HepG2 (cell line): ENCODE measurements at regions not wholly inside any gene's neighbourhood (a gene's known extent, or its start where the extent isn't known, plus 50 kb on each side); places are given as distances from the start of the nearest gene placed in this dataset.

Experiments
- CC2D1A ChIP-seq: sonication (generic); formaldehyde crosslinking; IDR thresholded peaks from 2 replicates; pipeline ENCODE4 v1.8.1; 2023; ENCODE audit warnings: mild to moderate bottlenecking, missing genetic modification reagents
- ISL2 ChIP-seq: sonication (generic); formaldehyde crosslinking; IDR thresholded peaks from 2 replicates; pipeline ENCODE4 v1.5.0; 2020; ENCODE audit warnings: missing genetic modification reagents
- SMARCC2 ChIP-seq: fragments of 450-650 bp; IDR thresholded peaks from 2 replicates; pipeline ENCODE4 v1.6.1; 2017; ENCODE audit warnings: antibody characterized with exemption, mild to moderate bottlenecking
- ZNF337 ChIP-seq: sonication (generic); formaldehyde crosslinking; IDR thresholded peaks from 2 replicates; pipeline ENCODE4 v1.5.1; 2020; ENCODE audit warnings: missing genetic modification reagents, low read depth, mild to moderate bottlenecking, borderline replicate concordance
- ZNF713 ChIP-seq: sonication (generic); formaldehyde crosslinking; IDR thresholded peaks from 2 replicates; pipeline ENCODE4 v1.4.0; 2020; ENCODE audit warnings: mild to moderate bottlenecking, missing genetic modification reagents
- ZNF788 ChIP-seq: sonication (generic); formaldehyde crosslinking; IDR thresholded peaks from 2 replicates; pipeline ENCODE4 v1.5.0; 2020; ENCODE audit warnings: mild to moderate bottlenecking, missing genetic modification reagents, borderline replicate concordance
- ZSCAN9 ChIP-seq: IDR thresholded peaks from 2 replicates; pipeline ENCODE4 v1.6.1; 2016; ENCODE audit warnings: borderline replicate concordance
- TF ChIP-seq, protein P1 (sequence below): sonication (generic); formaldehyde crosslinking; conservative IDR thresholded peaks from 2 replicates; pipeline ENCODE4 v1.4.0; 2020; ENCODE audit warnings: mild to moderate bottlenecking, missing genetic modification reagents, moderate library complexity
- TF ChIP-seq, protein P2 (sequence below): sonication (generic); formaldehyde crosslinking; IDR thresholded peaks from 2 replicates; pipeline ENCODE4 v1.4.0; 2020; ENCODE audit warnings: missing genetic modification reagents
- TF ChIP-seq, protein P3 (sequence below): sonication (generic); formaldehyde crosslinking; IDR thresholded peaks from 2 replicates; pipeline ENCODE4 v1.4.0; 2020; ENCODE audit warnings: missing genetic modification reagents, mild to moderate bottlenecking, borderline replicate concordance
- TF ChIP-seq, protein P4 (sequence below): sonication (generic); formaldehyde crosslinking; IDR thresholded peaks from 2 replicates; pipeline ENCODE4 v1.8.0; 2022; ENCODE audit warnings: mild to moderate bottlenecking, missing genetic modification reagents
- TF ChIP-seq, protein P5 (sequence below): sonication (generic); formaldehyde crosslinking; IDR thresholded peaks from 2 replicates; pipeline ENCODE4 v1.8.1; 2023; ENCODE audit warnings: mild to moderate bottlenecking, missing genetic modification reagents

DNA sequence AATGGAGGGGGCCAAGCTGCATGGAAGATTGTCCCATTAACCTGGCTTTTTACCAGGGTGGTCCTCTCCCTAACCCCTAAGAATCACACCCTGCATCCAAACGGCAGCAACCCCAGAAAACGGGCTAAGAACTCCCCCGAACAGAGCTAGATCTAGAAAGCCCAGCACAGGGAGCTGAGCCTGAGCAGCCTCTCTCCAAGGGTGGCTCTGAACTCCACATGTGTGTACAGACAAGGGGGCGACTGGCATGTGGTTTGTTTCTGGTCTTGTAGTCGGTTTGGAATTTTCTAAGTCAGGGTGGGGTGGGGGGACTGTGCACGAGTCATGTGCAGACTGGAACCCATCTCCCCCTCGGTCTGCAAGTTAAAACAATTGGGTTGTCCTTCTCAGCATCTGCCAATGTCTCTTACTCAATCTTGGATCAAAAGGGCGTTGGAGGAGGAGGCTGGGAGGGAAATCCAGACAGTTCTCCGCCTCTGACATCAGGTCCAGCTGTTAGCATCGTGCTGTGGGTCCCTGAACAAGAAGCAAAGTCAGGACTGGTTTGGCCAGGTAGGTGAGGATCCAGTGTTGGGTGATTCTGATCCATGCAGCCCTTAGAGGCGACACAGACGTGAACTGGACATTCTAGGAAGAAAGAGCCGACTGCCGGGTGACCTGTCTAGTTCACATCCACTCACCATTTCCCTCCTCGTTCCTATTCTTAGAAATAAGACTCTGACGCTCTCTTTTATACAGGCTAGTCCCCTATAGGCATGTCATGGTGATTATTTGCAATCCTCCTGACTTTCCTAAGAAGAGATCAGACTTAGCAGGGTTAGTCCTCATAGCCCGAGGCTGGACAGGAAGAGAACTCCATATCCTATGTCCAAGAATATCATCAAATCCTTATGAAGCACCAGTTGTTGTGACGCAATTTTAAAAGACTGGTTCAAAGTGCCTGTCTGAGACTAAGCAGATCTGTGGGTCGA, 381.8 kb downstream of the SOX9 start (continued):
- TF ChIP-seq, protein P1, sequence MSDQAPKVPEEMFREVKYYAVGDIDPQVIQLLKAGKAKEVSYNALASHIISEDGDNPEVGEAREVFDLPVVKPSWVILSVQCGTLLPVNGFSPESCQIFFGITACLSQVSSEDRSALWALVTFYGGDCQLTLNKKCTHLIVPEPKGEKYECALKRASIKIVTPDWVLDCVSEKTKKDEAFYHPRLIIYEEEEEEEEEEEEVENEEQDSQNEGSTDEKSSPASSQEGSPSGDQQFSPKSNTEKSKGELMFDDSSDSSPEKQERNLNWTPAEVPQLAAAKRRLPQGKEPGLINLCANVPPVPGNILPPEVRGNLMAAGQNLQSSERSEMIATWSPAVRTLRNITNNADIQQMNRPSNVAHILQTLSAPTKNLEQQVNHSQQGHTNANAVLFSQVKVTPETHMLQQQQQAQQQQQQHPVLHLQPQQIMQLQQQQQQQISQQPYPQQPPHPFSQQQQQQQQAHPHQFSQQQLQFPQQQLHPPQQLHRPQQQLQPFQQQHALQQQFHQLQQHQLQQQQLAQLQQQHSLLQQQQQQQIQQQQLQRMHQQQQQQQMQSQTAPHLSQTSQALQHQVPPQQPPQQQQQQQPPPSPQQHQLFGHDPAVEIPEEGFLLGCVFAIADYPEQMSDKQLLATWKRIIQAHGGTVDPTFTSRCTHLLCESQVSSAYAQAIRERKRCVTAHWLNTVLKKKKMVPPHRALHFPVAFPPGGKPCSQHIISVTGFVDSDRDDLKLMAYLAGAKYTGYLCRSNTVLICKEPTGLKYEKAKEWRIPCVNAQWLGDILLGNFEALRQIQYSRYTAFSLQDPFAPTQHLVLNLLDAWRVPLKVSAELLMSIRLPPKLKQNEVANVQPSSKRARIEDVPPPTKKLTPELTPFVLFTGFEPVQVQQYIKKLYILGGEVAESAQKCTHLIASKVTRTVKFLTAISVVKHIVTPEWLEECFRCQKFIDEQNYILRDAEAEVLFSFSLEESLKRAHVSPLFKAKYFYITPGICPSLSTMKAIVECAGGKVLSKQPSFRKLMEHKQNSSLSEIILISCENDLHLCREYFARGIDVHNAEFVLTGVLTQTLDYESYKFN (CRISPR knock-in tag), result peak; percentile 60
- TF ChIP-seq, protein P2, sequence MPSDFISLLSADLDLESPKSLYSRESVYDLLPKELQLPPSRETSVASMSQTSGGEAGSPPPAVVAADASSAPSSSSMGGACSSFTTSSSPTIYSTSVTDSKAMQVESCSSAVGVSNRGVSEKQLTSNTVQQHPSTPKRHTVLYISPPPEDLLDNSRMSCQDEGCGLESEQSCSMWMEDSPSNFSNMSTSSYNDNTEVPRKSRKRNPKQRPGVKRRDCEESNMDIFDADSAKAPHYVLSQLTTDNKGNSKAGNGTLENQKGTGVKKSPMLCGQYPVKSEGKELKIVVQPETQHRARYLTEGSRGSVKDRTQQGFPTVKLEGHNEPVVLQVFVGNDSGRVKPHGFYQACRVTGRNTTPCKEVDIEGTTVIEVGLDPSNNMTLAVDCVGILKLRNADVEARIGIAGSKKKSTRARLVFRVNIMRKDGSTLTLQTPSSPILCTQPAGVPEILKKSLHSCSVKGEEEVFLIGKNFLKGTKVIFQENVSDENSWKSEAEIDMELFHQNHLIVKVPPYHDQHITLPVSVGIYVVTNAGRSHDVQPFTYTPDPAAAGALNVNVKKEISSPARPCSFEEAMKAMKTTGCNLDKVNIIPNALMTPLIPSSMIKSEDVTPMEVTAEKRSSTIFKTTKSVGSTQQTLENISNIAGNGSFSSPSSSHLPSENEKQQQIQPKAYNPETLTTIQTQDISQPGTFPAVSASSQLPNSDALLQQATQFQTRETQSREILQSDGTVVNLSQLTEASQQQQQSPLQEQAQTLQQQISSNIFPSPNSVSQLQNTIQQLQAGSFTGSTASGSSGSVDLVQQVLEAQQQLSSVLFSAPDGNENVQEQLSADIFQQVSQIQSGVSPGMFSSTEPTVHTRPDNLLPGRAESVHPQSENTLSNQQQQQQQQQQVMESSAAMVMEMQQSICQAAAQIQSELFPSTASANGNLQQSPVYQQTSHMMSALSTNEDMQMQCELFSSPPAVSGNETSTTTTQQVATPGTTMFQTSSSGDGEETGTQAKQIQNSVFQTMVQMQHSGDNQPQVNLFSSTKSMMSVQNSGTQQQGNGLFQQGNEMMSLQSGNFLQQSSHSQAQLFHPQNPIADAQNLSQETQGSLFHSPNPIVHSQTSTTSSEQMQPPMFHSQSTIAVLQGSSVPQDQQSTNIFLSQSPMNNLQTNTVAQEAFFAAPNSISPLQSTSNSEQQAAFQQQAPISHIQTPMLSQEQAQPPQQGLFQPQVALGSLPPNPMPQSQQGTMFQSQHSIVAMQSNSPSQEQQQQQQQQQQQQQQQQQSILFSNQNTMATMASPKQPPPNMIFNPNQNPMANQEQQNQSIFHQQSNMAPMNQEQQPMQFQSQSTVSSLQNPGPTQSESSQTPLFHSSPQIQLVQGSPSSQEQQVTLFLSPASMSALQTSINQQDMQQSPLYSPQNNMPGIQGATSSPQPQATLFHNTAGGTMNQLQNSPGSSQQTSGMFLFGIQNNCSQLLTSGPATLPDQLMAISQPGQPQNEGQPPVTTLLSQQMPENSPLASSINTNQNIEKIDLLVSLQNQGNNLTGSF, result 0 out of 2 replicates have a peak, but pooled peaks have one; percentile 73
- TF ChIP-seq ISL2 (CRISPR knock-in tag) (peak; percentile 80; the same call in 1 of the 2 replicates), ZNF337 (CRISPR knock-in tag) (no peak), ZNF713 (0 out of 2 replicates have a peak, but pooled peaks have one; percentile 67), CC2D1A (CRISPR knock-in tag) (no peak), ZSCAN9 (CRISPR knock-in tag) (no peak), SMARCC2 (no peak), ZNF788 (CRISPR knock-in tag) (no peak; the same call in 1 of the 2 replicates)
- TF ChIP-seq, protein P3, sequence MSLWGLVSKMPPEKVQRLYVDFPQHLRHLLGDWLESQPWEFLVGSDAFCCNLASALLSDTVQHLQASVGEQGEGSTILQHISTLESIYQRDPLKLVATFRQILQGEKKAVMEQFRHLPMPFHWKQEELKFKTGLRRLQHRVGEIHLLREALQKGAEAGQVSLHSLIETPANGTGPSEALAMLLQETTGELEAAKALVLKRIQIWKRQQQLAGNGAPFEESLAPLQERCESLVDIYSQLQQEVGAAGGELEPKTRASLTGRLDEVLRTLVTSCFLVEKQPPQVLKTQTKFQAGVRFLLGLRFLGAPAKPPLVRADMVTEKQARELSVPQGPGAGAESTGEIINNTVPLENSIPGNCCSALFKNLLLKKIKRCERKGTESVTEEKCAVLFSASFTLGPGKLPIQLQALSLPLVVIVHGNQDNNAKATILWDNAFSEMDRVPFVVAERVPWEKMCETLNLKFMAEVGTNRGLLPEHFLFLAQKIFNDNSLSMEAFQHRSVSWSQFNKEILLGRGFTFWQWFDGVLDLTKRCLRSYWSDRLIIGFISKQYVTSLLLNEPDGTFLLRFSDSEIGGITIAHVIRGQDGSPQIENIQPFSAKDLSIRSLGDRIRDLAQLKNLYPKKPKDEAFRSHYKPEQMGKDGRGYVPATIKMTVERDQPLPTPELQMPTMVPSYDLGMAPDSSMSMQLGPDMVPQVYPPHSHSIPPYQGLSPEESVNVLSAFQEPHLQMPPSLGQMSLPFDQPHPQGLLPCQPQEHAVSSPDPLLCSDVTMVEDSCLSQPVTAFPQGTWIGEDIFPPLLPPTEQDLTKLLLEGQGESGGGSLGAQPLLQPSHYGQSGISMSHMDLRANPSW (CRISPR knock-in tag), result peak; percentile 87; the same call in 1 of the 2 replicates
- TF ChIP-seq, protein P4, sequence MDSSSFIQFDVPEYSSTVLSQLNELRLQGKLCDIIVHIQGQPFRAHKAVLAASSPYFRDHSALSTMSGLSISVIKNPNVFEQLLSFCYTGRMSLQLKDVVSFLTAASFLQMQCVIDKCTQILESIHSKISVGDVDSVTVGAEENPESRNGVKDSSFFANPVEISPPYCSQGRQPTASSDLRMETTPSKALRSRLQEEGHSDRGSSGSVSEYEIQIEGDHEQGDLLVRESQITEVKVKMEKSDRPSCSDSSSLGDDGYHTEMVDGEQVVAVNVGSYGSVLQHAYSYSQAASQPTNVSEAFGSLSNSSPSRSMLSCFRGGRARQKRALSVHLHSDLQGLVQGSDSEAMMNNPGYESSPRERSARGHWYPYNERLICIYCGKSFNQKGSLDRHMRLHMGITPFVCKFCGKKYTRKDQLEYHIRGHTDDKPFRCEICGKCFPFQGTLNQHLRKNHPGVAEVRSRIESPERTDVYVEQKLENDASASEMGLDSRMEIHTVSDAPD (CRISPR knock-in tag), result peak; percentile 85; the same call in 1 of the 2 replicates
- TF ChIP-seq, protein P5, sequence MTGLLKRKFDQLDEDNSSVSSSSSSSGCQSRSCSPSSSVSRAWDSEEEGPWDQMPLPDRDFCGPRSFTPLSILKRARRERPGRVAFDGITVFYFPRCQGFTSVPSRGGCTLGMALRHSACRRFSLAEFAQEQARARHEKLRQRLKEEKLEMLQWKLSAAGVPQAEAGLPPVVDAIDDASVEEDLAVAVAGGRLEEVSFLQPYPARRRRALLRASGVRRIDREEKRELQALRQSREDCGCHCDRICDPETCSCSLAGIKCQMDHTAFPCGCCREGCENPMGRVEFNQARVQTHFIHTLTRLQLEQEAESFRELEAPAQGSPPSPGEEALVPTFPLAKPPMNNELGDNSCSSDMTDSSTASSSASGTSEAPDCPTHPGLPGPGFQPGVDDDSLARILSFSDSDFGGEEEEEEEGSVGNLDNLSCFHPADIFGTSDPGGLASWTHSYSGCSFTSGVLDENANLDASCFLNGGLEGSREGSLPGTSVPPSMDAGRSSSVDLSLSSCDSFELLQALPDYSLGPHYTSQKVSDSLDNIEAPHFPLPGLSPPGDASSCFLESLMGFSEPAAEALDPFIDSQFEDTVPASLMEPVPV, result peak; percentile 68; the same call in 1 of the 2 replicates
